ENCODE measurements at regions not wholly inside any gene's neighbourhood (a gene's known extent, or its start where the extent isn't known, plus 50 kb on each side); places are given as distances from the start of the nearest gene placed in this dataset.

GRCh38 chr2:223418131-223418530 is 184.0 kb downstream of the SCG2 start (continued):
- TF ChIP-seq, protein P1, sequence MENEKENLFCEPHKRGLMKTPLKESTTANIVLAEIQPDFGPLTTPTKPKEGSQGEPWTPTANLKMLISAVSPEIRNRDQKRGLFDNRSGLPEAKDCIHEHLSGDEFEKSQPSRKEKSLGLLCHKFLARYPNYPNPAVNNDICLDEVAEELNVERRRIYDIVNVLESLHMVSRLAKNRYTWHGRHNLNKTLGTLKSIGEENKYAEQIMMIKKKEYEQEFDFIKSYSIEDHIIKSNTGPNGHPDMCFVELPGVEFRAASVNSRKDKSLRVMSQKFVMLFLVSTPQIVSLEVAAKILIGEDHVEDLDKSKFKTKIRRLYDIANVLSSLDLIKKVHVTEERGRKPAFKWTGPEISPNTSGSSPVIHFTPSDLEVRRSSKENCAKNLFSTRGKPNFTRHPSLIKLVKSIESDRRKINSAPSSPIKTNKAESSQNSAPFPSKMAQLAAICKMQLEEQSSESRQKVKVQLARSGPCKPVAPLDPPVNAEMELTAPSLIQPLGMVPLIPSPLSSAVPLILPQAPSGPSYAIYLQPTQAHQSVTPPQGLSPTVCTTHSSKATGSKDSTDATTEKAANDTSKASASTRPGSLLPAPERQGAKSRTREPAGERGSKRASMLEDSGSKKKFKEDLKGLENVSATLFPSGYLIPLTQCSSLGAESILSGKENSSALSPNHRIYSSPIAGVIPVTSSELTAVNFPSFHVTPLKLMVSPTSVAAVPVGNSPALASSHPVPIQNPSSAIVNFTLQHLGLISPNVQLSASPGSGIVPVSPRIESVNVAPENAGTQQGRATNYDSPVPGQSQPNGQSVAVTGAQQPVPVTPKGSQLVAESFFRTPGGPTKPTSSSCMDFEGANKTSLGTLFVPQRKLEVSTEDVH (IDR thresholded peaks at IDR 0.05; ENCODE audit: low read depth, partially characterized antibody), result no peak

DNA sequence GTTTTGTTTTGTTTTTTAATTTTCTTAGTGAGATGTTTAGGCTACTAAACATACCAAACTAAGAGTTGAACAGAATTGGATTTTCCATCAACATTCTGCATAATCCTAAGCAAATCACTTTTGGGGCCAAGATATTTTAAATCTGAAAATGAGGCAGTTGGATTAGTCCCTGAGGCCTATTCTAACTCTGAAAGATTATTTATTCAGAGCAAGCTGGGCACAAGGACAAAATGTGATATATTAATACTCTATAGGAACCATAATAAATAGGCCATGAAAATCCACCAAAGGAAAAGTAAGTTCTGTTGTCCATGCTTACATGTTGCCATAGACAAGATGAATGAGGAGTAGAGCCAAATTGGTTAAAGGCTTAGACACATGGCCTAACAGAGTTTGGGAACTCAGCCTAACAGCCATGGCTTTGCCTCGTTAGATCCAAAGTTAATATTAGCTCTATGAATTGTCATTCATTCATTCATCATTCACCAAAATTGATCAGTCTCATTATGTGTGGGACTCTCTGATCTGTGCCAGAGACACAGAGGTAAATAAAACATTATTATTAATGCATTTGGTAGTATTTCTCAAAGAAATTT is 183.5 kb downstream of the SCG2 start:
- Histone ChIP-seq H3K4me1 (ENCODE audit: control insufficient read depth, insufficient read depth, low read length) (no peaks in the 10 kb centered on the region), H3K36me3 (ENCODE audit: control insufficient read depth in 2 of 2, insufficient read depth in 2 of 2, low read length in 1 of 2) (no peaks in the 10 kb centered on the region), H3K4me3 (no peak overlapping the region), H3K27me3 (replicated peaks in 1 of 2; ENCODE audit: control insufficient read depth in 2 of 2, insufficient read depth in 2 of 2, low read length in 1 of 2) (no peaks in the 10 kb centered on the region), H3K9me3 (replicated peaks; ENCODE audit: control insufficient read depth, insufficient read depth, low read length) (no peaks in the 10 kb centered on the region), H2AFZ (ENCODE audit: control insufficient read depth, low read depth, low read length) (no peak overlapping the region), H3K4me2 (ENCODE audit: control insufficient read depth, insufficient read depth) (no peak overlapping the region), H3K79me2 (ENCODE audit: control insufficient read depth, insufficient read depth, low read length) (no peaks in the 10 kb centered on the region), H3K27ac (ENCODE audit: control insufficient read depth, insufficient read depth) (no peak overlapping the region), H3K9ac (ENCODE audit: control insufficient read depth, insufficient read depth, low read length) (no peak overlapping the region), H4K20me1 (ENCODE audit: control insufficient read depth, insufficient read depth) (no peaks in the 10 kb centered on the region)
- ATAC-seq, result no peak
- TF ChIP-seq MTA3 (IDR thresholded peaks at IDR 0.05; ENCODE audit: borderline replicate concordance, low read length) (no peak), KDM1A (IDR thresholded peaks at IDR 0.05; ENCODE audit: borderline replicate concordance) (no peak), CBFB (IDR thresholded peaks at IDR 0.05; ENCODE audit: low read depth) (no peak)
- ChIA-PET SMC1A (ENCODE audit: uncharacterized antibody, unreplicated experiment) (no interaction called here), RAD21 (ENCODE audit: unreplicated experiment) (no interaction called here), CTCF (interaction anchor here (0.7 kb wide), 1 partner anchor 291 kb away, joined by 3 read pairs; no protein-coding TSS in a partner anchor), POLR2A (no interaction called here)
- intact Hi-C loops (cut with micrococcal nuclease; ENCODE audit: unreplicated experiment), result no loop called here
- 0% methylated on average over 1 of the region's 1 CpG for WGBS (ENCODE audit: insufficient coverage, insufficient replicate concordance, low lambda C conversion rate, missing lambda C conversion rate)
- DNase-seq (ENCODE audit: low read depth, low spot score), result no peak
- in situ Hi-C loops (cut with MboI), result no loop called here
- FAIRE-seq, result no peak
- BruUV-seq (replicated peaks), result no TSS peak

Measured in GM12878 (cell line).